ENCODE measurements at regions not wholly inside any gene's neighbourhood (a gene's known extent, or its start where the extent isn't known, plus 50 kb on each side); places are given as distances from the start of the nearest gene placed in this dataset.

GRCh38 chr1:41999884-42000283 lies 81.2 kb upstream of the HIVEP3 start:
- H3K27me3 Mint-ChIP-seq (ENCODE audit: low read depth), result no peaks in the 10 kb centered on the region
- H3K9me3 Mint-ChIP-seq, result peaks cover under 1% of the 10 kb centered on the region
- H3K4me3 Mint-ChIP-seq (ENCODE audit: low read depth), result no peak overlapping the region
- H3K27ac Mint-ChIP-seq, result no peak overlapping the region
- intact Hi-C loops (cut with micrococcal nuclease), result no loop called here
- H3K36me3 Mint-ChIP-seq (ENCODE audit: low read depth), result no peaks in the 10 kb centered on the region
- DNase-seq (ENCODE audit: low spot score), result no peak
- H3K4me1 Mint-ChIP-seq (ENCODE audit: low read depth), result no peaks in the 10 kb centered on the region

GRCh38 chr1:41998250-41998649 lies 79.5 kb upstream of the HIVEP3 start:
- DNase-seq (ENCODE audit: low spot score), result no peak

GRCh38 chr1:41997153-41997552 lies 78.4 kb upstream of the HIVEP3 start:
- Mint-ChIP-seq H3K36me3 (ENCODE audit: low read depth) (no peaks in the 10 kb centered on the region), H3K9me3 (peaks cover 8% of the 10 kb centered on the region), H3K4me1 (ENCODE audit: low read depth) (no peaks in the 10 kb centered on the region), H3K27ac (no peak overlapping the region), H3K27me3 (ENCODE audit: low read depth) (no peaks in the 10 kb centered on the region), H3K4me3 (ENCODE audit: low read depth) (no peak overlapping the region)
- intact Hi-C loops (cut with micrococcal nuclease), result no loop called here
- no peak for DNase-seq (ENCODE audit: low spot score)

More at GRCh38 chr1:41998250-41998649, 79.5 kb upstream of the HIVEP3 start:
- Mint-ChIP-seq H3K27ac (no peak overlapping the region), H3K4me1 (ENCODE audit: low read depth) (no peaks in the 10 kb centered on the region), H3K36me3 (ENCODE audit: low read depth) (no peaks in the 10 kb centered on the region), H3K27me3 (ENCODE audit: low read depth) (no peaks in the 10 kb centered on the region), H3K4me3 (ENCODE audit: low read depth) (no peak overlapping the region), H3K9me3 (peaks cover 8% of the 10 kb centered on the region)
- intact Hi-C loops (cut with micrococcal nuclease), result no loop called here

DNA sequence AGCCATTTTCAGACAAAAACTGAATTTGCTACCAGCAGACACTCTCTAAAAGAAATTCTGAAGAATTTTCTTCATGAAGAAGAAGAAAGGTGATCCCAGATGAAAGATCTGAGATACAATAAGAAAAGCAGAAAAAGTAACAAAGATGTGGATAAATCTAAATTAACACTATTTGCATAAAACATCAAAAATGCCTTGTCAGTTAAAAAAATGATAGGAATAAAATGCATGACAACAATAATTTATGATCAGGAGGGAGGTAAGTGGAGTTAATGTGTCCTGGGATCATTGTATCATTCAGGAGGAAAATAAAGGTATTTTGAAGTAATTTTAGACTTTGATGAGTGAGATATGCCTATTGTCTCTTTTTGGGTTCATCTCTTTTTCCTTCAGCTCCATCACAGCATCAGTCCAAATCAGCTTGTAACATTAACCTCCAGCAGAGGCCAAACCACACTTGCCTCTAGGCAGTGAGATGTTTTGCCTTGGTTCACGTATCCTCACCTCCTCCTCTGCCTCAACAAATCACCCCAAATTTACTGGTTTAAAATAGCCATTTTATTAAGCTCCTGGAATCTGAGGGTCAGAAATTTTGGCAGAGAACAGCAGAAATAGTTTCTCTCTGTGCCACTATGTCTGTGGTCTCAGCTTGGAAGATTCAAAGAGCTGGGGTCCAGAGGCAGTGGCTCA lies 76.9 kb upstream of the HIVEP3 start:
- intact Hi-C loops (cut with micrococcal nuclease), result no loop called here
- Mint-ChIP-seq H3K4me3 (ENCODE audit: low read depth) (no peak overlapping the region), H3K36me3 (ENCODE audit: low read depth) (no peaks in the 10 kb centered on the region), H3K27ac (no peak overlapping the region), H3K9me3 (peaks cover 8% of the 10 kb centered on the region), H3K4me1 (ENCODE audit: low read depth) (no peaks in the 10 kb centered on the region), H3K27me3 (ENCODE audit: low read depth) (no peaks in the 10 kb centered on the region)
- DNase-seq (ENCODE audit: low spot score), result no peak

DNA sequence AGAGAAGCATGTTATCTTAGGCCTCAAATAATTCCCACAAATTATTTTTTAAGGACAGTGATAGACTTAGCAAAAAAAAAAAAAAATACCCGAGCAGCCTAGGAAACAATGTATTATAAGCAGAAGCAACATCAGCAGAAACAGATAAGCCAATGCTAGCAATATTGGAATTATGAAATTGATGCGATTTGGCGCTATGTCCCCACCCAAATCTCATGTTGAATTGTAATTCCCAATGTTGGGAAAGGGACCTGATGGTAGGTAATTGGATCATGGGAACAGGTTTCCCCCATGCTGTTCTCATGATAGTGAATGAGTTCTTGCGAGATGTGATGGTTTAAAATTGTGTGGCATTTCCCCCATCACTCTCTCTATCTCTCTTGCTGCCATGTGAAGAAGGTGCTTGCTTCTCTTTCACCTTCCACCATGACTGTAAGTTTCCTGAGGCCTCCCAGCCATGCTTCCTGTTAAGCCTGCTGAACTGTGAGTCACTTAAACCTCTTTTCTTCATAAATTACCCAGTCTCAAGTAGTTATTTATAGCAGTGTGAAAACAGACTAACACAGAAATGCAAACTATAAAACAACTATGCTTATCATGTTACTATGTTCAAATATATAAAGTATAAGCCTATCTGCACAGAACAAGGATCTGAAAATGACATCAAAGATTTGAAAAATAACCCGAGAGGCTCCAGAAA lies 75.6 kb upstream of the HIVEP3 start:
- no peak for DNase-seq (ENCODE audit: low spot score)
- Mint-ChIP-seq H3K4me3 (ENCODE audit: low read depth) (no peak overlapping the region), H3K27me3 (ENCODE audit: low read depth) (no peaks in the 10 kb centered on the region), H3K4me1 (ENCODE audit: low read depth) (no peaks in the 10 kb centered on the region), H3K36me3 (ENCODE audit: low read depth) (no peaks in the 10 kb centered on the region), H3K27ac (no peak overlapping the region), H3K9me3 (peaks cover 8% of the 10 kb centered on the region)
- intact Hi-C loops (cut with micrococcal nuclease), result no loop called here

GRCh38 chr1:41983451-41983850 lies 64.7 kb upstream of the HIVEP3 start:
- Mint-ChIP-seq H3K27me3 (ENCODE audit: low read depth) (no peaks in the 10 kb centered on the region), H3K4me3 (ENCODE audit: low read depth) (no peak overlapping the region), H3K4me1 (ENCODE audit: low read depth) (peaks cover 11% of the 10 kb centered on the region), H3K36me3 (ENCODE audit: low read depth) (no peaks in the 10 kb centered on the region), H3K27ac (no peak overlapping the region), H3K9me3 (no peaks in the 10 kb centered on the region)
- no peak for DNase-seq (ENCODE audit: low spot score)
- intact Hi-C loops (cut with micrococcal nuclease), result no loop called here

- no peak overlapping the region for H3K4me3 Mint-ChIP-seq (ENCODE audit: low read depth)
- no peaks in the 10 kb centered on the region for H3K27me3 Mint-ChIP-seq (ENCODE audit: low read depth)
- intact Hi-C loops (cut with micrococcal nuclease), result no loop called here
- no peaks in the 10 kb centered on the region for H3K9me3 Mint-ChIP-seq
- DNase-seq (ENCODE audit: low spot score), result no peak
- H3K27ac Mint-ChIP-seq, result no peak overlapping the region
- H3K4me1 Mint-ChIP-seq (ENCODE audit: low read depth), result peaks cover 11% of the 10 kb centered on the region
- H3K36me3 Mint-ChIP-seq (ENCODE audit: low read depth), result no peaks in the 10 kb centered on the region
Measured at GRCh38 chr1:41981796-41982195, 63.1 kb upstream of the HIVEP3 start.

- intact Hi-C loops (cut with micrococcal nuclease), result no loop called here
- peaks cover 11% of the 10 kb centered on the region for H3K4me1 Mint-ChIP-seq (ENCODE audit: low read depth)
- H3K27me3 Mint-ChIP-seq (ENCODE audit: low read depth), result no peaks in the 10 kb centered on the region
- no peaks in the 10 kb centered on the region for H3K9me3 Mint-ChIP-seq
- no peak overlapping the region for H3K4me3 Mint-ChIP-seq (ENCODE audit: low read depth)
- no peak overlapping the region for H3K27ac Mint-ChIP-seq
- no peaks in the 10 kb centered on the region for H3K36me3 Mint-ChIP-seq (ENCODE audit: low read depth)
- no peak for DNase-seq (ENCODE audit: low spot score)
Measured at GRCh38 chr1:41980827-41981653, 62.3 kb upstream of the HIVEP3 start.

GRCh38 chr1:41978986-41979385 lies 60.3 kb upstream of the HIVEP3 start:
- Mint-ChIP-seq H3K9me3 (no peaks in the 10 kb centered on the region), H3K27ac (no peak overlapping the region), H3K4me1 (ENCODE audit: low read depth) (peaks cover 11% of the 10 kb centered on the region), H3K36me3 (ENCODE audit: low read depth) (no peaks in the 10 kb centered on the region), H3K4me3 (ENCODE audit: low read depth) (no peak overlapping the region), H3K27me3 (ENCODE audit: low read depth) (no peaks in the 10 kb centered on the region)
- no peak for DNase-seq (ENCODE audit: low spot score)
- intact Hi-C loops (cut with micrococcal nuclease), result no loop called here

DNA sequence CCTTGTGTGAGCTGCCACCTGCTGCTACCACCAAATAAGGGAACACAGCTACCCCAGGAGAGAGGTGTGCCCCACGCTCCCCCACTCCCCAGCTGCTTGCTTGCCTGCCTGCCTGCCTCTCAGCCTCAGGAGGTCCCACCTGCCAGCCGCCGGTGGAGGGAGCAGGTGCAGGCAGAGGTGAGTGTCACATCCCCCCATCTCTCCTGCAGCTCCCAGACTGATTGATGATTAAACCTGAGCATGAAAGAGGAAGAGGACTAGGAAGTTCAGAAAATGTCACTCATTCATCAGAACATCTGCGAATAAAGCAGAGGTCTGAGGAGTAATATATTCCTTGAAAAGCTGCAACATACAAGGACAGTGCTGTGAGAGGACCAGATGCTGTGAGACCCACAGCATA lies 58.6 kb upstream of the HIVEP3 start:
- intact Hi-C loops (cut with micrococcal nuclease), result no loop called here
- no peak overlapping the region for H3K4me3 Mint-ChIP-seq (ENCODE audit: low read depth)

GRCh38 chr1:41976671-41977070 lies 57.9 kb upstream of the HIVEP3 start:
- H3K36me3 Mint-ChIP-seq (ENCODE audit: low read depth), result no peaks in the 10 kb centered on the region
- H3K27me3 Mint-ChIP-seq (ENCODE audit: low read depth), result no peaks in the 10 kb centered on the region
- H3K4me3 Mint-ChIP-seq (ENCODE audit: low read depth), result no peak overlapping the region
- no peak for DNase-seq (ENCODE audit: low spot score)
- H3K4me1 Mint-ChIP-seq (ENCODE audit: low read depth), result peaks cover 9% of the 10 kb centered on the region
- H3K9me3 Mint-ChIP-seq, result no peaks in the 10 kb centered on the region
- intact Hi-C loops (cut with micrococcal nuclease), result no loop called here
- H3K27ac Mint-ChIP-seq, result no peak overlapping the region

More for the DNA sequence above, 58.6 kb upstream of the HIVEP3 start:
- H3K27ac Mint-ChIP-seq, result no peak overlapping the region
- no peak for DNase-seq (ENCODE audit: low spot score)
- H3K36me3 Mint-ChIP-seq (ENCODE audit: low read depth), result no peaks in the 10 kb centered on the region
- H3K9me3 Mint-ChIP-seq, result no peaks in the 10 kb centered on the region
- peaks cover 11% of the 10 kb centered on the region for H3K4me1 Mint-ChIP-seq (ENCODE audit: low read depth)
- H3K27me3 Mint-ChIP-seq (ENCODE audit: low read depth), result no peaks in the 10 kb centered on the region

DNA sequence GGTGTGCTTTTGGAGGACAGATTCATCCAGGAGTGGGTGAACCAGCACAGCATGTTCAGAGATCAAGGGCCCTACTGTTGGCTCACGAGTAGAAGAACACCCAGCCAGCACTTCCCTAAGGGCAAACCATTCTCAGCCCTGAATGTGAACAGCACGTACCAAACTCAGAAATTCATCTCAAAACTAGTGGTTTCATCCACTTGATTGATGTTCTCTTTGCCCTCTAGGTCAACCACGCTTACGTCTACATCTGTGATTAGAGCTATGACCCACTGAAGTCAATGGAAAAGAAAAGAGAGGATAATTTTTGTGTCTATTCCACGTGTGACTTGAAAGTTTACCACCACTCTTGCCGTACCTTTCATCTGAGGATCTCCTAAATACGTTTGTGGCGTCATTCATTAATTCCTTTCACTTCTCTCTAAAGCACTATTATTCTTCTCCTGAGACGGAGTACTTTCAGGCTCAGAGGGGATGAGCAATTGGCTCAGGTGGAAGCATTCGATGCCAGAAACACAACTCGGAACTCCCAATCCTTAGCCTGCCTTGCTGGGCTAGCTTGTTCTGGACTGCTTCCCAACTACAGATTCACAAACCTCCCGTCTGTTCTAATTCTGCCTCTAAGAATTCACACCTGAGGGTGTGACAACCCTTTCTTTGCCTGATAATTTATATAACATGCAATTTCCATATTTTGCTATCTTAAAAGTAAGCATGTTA lies 57.3 kb upstream of the HIVEP3 start:
- peaks cover 3% of the 10 kb centered on the region for H3K4me1 Mint-ChIP-seq (ENCODE audit: low read depth)

More for the DNA sequence above, 57.3 kb upstream of the HIVEP3 start:
- Mint-ChIP-seq H3K4me3 (ENCODE audit: low read depth) (no peak overlapping the region), H3K9me3 (no peaks in the 10 kb centered on the region), H3K36me3 (ENCODE audit: low read depth) (no peaks in the 10 kb centered on the region), H3K27me3 (ENCODE audit: low read depth) (no peaks in the 10 kb centered on the region), H3K27ac (no peak overlapping the region)
- intact Hi-C loops (cut with micrococcal nuclease), result no loop called here
- no peak for DNase-seq (ENCODE audit: low spot score)
